ENCODE measurements at regions not wholly inside any gene's neighbourhood (a gene's known extent, or its start where the extent isn't known, plus 50 kb on each side); places are given as distances from the start of the nearest gene placed in this dataset.
"Not testable (repeated sequence)": the region's sequence is repeated elsewhere in the genome, so short reads cannot be mapped to it uniquely, and the experiment has no call there.

- no peak for DNase-seq (ENCODE audit: low read depth, low spot score)
Observed at GRCh38 chr11:64428693-64429092, 69.7 kb downstream of the RPS6KA4 start.

GRCh38 chr11:64429970-64430369 is 71.0 kb downstream of the RPS6KA4 start:
- no peak for DNase-seq (ENCODE audit: low read depth, low spot score)

GRCh38 chr11:64430645-64431044 is 71.7 kb downstream of the RPS6KA4 start:
- DNase-seq (ENCODE audit: low read depth, low spot score) = no peak

- no peak for DNase-seq (ENCODE audit: low read depth, low spot score)
Observed at GRCh38 chr11:64436000-64436399, 77.0 kb downstream of the RPS6KA4 start.

- DNase-seq (ENCODE audit: low read depth, low spot score) = no peak
Observed at GRCh38 chr11:64437426-64437825, 78.5 kb downstream of the RPS6KA4 start.

GRCh38 chr11:64438986-64439771 is 80.2 kb downstream of the RPS6KA4 start:
- no peak for DNase-seq (ENCODE audit: low read depth, low spot score)

GRCh38 chr11:64439772-64440491 is 81.0 kb downstream of the RPS6KA4 start:
- not testable (repeated sequence) for DNase-seq (ENCODE audit: low read depth, low spot score)

- no peak for DNase-seq (ENCODE audit: low read depth, low spot score)
Observed at GRCh38 chr11:64441127-64441526, 82.2 kb downstream of the RPS6KA4 start.

- no peak for DNase-seq (ENCODE audit: low read depth, low spot score)
Observed at GRCh38 chr11:64443001-64443400, 84.0 kb downstream of the RPS6KA4 start.

- no peak for DNase-seq (ENCODE audit: low read depth, low spot score)
Observed at GRCh38 chr11:64444838-64445441, 86.0 kb downstream of the RPS6KA4 start.

- DNase-seq (ENCODE audit: low read depth, low spot score) = no peak
Observed at GRCh38 chr11:64445651-64446050, 86.7 kb downstream of the RPS6KA4 start.

GRCh38 chr11:64447831-64448598 is 89.1 kb downstream of the RPS6KA4 start:
- no peak for DNase-seq (ENCODE audit: low read depth, low spot score)

- no peak for DNase-seq (ENCODE audit: low read depth, low spot score)
Observed at GRCh38 chr11:64448599-64449380, 89.8 kb downstream of the RPS6KA4 start.

- DNase-seq (ENCODE audit: low read depth, low spot score) = no peak
Observed at GRCh38 chr11:64449381-64450167, 90.6 kb downstream of the RPS6KA4 start.

- no peak for DNase-seq (ENCODE audit: low read depth, low spot score)
Observed at GRCh38 chr11:64450168-64450560, 91.2 kb downstream of the RPS6KA4 start.

- no peak for DNase-seq (ENCODE audit: low read depth, low spot score)
Observed at GRCh38 chr11:64451856-64452255, 92.9 kb downstream of the RPS6KA4 start.

- DNase-seq (ENCODE audit: low read depth, low spot score) = no peak
Observed at GRCh38 chr11:64453466-64453865, 94.5 kb downstream of the RPS6KA4 start.

- DNase-seq (ENCODE audit: low read depth, low spot score) = no peak
Observed at GRCh38 chr11:64455456-64456261, 96.7 kb downstream of the RPS6KA4 start.

GRCh38 chr11:64456509-64457320 is 97.8 kb downstream of the RPS6KA4 start:
- DNase-seq (ENCODE audit: low read depth, low spot score) = no peak

Data from brain pericyte (primary cell).